Adrenal gland (tissue), 9 donors: ENCODE measurements at regions not wholly inside any gene's neighbourhood (a gene's known extent, or its start where the extent isn't known, plus 50 kb on each side); places are given as distances from the start of the nearest gene placed in this dataset.
"Not testable (repeated sequence)": the region's sequence is repeated elsewhere in the genome, so short reads cannot be mapped to it uniquely, and the experiment has no call there.

Source experiments
- DNase-seq, 7 donors: peaks; one replicate each; pipeline ENCODE4 v3.0.0-alpha.2; 2019 to 2020
- H3K27ac ChIP-seq, 5 donors: fragments of 200-600 bp; sonication (generic) in 4 of 5; 1 replicate in 3 of 5; 2 replicates in 2 of 5; pipeline versions ENCODE4 v1.5.1 to v1.8.0; 2016 to 2020; ENCODE audit warnings: mild to moderate bottlenecking in 1 of 5
- H3K27me3 ChIP-seq: fragments of 200-600 bp; 2 replicates; pipeline ENCODE4 v1.8.0; 2021
- H3K36me3 ChIP-seq, 2 donors: fragments of 200-600 bp; replicated peaks in 1 of 2; 1 replicate in 1 of 2; 2 replicates in 1 of 2; pipeline versions ENCODE4 v1.5.1 to v1.8.0; 2018 to 2022
- H3K4me1 ChIP-seq, 2 donors: fragments of 200-600 bp; replicated peaks in 1 of 2; 1 replicate in 1 of 2; 2 replicates in 1 of 2; pipeline versions ENCODE4 v1.5.1 to v1.8.0; 2018 to 2021
- H3K4me3 ChIP-seq, 4 donors: fragments of 200-600 bp; sonication (generic) in 3 of 4; one replicate each; pipeline ENCODE4 v1.5.1; 2016 to 2018
- H3K9me3 ChIP-seq, 3 donors: fragments of 200-600 bp; sonication (generic) in 1 of 3; replicated peaks in 1 of 3; 1 replicate in 2 of 3; 2 replicates in 1 of 3; pipeline versions ENCODE4 v1.5.1 to v1.8.0; 2016 to 2021
- CTCF ChIP-seq, 6 experiments: fragments of 450-650 bp in 4 of 6; fragments of 200-600 bp in 2 of 6; sonication (generic) in 1 of 6; IDR thresholded peaks; 1 replicate in 5 of 6; 2 replicates in 1 of 6; pipeline versions ENCODE4 v1.5.1 to v1.8.0; 2016 to 2021; ENCODE audit warnings: antibody characterized with exemption in 6 of 6, mild to moderate bottlenecking in 2 of 6, moderate library complexity in 1 of 6
- POLR2A ChIP-seq, 2 donors: fragments of 450-650 bp; IDR thresholded peaks; one replicate each; pipeline ENCODE4 v1.6.1; 2017; ENCODE audit warnings: antibody characterized with exemption in 2 of 2, mild to moderate bottlenecking in 2 of 2, moderate library complexity in 1 of 2
- WGBS, 4 donors: extraction: QIAGEN DNeasy Blood & Tissue Kit in 2 of 4; methylation state at CpG; one replicate each; pipeline versions ENCODE4 v1.1.5 to v1.1.7; 2013 to 2017; 5-methylcytosine and 5-hydroxymethylcytosine counted together
- intact Hi-C, 2 donors: fragments of 100-400 bp; cut with DNase I; formaldehyde crosslinking; loops; one replicate each; pipeline versions ENCODE4 v1.14.1 to v1.15.0; 2022 to 2023
- donor health status: healthy with polysubstance abuse.
- donor health status: Bipolar disorder and iron deficiency.
- donor health status: DM: yes; HTN: yes; CAD: no.
- donor health status: DM: no; HTN: no; CAD: no.
- donor health status: DM: no; HTN: no; CAD: no.

- no peak for DNase-seq
- H3K36me3 ChIP-seq = no peaks in the 10 kb centered on the region
- no peaks in the 10 kb centered on the region for H3K27me3 ChIP-seq
- H3K4me3 ChIP-seq = no peak overlapping the region
- WGBS, 4 donors = 86 to 97% (median 88%) methylated on average over 1 of the region's 1 CpG
- intact Hi-C loops = no loop called here
- TF ChIP-seq POLR2A (IDR thresholded peaks at IDR 0.05) = no peak
- TF ChIP-seq CTCF (IDR thresholded peaks at IDR 0.05) = no peak
- H3K4me1 ChIP-seq = peaks cover 0 to 4% of the 10 kb centered on the region in 2 donors
- no peaks in the 10 kb centered on the region for H3K9me3 ChIP-seq
- no peak overlapping the region for H3K27ac ChIP-seq
These were observed 177.3 kb upstream of the ADAMTSL1 start for GRCh38 chr9:18296702-18297055.

- intact Hi-C loops = no loop called here
- no peak for DNase-seq
- Histone ChIP-seq H3K27ac (no peak overlapping the region), H3K4me3 (no peak overlapping the region), H3K36me3 (no peaks in the 10 kb centered on the region), H3K27me3 (no peaks in the 10 kb centered on the region), H3K4me1 (peaks cover 0 to 4% of the 10 kb centered on the region in 2 donors), H3K9me3 (no peaks in the 10 kb centered on the region)
- WGBS, 4 donors = 57 to 59% (median 58%) methylated on average over 9 of the region's 9 CpGs
- TF ChIP-seq CTCF (IDR thresholded peaks at IDR 0.05) = no peak
- TF ChIP-seq POLR2A (IDR thresholded peaks at IDR 0.05) = no peak
These were observed 176.7 kb upstream of the ADAMTSL1 start for GRCh38 chr9:18297056-18297841.

GRCh38 chr9:18299449-18299848 is 174.5 kb upstream of the ADAMTSL1 start:
- no peak for DNase-seq
- Histone ChIP-seq H3K36me3 (no peaks in the 10 kb centered on the region), H3K27ac (no peak overlapping the region), H3K4me1 (peaks cover 0 to 4% of the 10 kb centered on the region in 2 donors), H3K9me3 (no peaks in the 10 kb centered on the region), H3K27me3 (no peaks in the 10 kb centered on the region), H3K4me3 (no peak overlapping the region)
- 72 to 91% (median 87%) methylated on average over 5 of the region's 5 CpGs for WGBS, 4 donors
- intact Hi-C loops = no loop called here
- TF ChIP-seq CTCF (IDR thresholded peaks at IDR 0.05) (no peak), POLR2A (IDR thresholded peaks at IDR 0.05) (no peak)

- not testable (repeated sequence) for H3K4me3 ChIP-seq
- 73 to 79% (median 77%) methylated on average over 3 to 10 of the region's 10 CpGs for WGBS, 4 donors
These were observed 168.7 kb upstream of the ADAMTSL1 start for GRCh38 chr9:18305167-18305806.

More at GRCh38 chr9:18305167-18305806, 168.7 kb upstream of the ADAMTSL1 start:
- H3K36me3 ChIP-seq, H3K4me1 ChIP-seq, intact Hi-C loops, H3K27ac ChIP-seq, DNase-seq, H3K27me3 ChIP-seq, H3K9me3 ChIP-seq: not testable (repeated sequence)
